GM21737 (cell line): ENCODE measurements at regions not wholly inside any gene's neighbourhood (a gene's known extent, or its start where the extent isn't known, plus 50 kb on each side); places are given as distances from the start of the nearest gene placed in this dataset.

Experiments
- ATAC-seq: cut with Tn5 transposase; IDR thresholded peaks from one replicate; pipeline ENCODE4 v1.9.1; 2021; ENCODE audit warnings: mild to moderate bottlenecking, moderate library complexity; ENCODE audit not compliant: unreplicated experiment

DNA sequence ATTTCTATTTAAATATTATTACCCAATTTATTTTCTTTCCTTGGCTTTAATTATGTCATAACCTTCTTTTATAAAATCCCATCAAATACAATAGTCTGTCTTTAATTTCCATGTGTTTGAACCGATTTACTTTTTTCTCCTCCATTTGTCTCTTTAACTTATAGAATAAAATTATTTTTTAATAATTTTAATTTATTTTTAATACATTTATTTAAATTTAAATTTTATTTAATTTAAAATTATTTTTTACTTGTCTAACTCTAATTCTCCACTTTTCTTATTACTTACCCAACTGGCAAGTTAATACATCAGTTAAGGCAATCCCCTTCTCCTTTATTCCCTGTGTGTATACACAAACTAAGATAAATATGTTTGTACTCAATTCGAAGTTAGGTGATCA lies 817.6 kb upstream of the NR2F2 start:
- ATAC-seq = no peak

DNA sequence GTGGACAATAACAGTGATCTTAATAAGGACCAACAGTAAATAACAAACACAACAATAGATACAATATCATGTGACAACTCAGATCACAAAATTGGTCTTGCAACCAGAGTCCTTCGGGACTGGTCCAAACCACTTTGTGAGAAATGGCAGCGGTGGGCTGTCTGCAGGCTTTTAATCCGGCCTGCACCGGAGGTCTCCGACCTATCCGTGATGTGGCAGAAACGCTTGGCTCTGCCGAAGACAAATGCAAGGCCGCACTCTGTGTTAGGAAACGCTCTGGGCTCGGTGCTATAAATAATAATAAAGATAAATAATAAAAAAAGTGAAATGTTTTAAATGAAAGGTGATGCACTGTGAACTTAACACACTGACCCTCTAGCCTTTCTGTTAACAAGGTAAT lies 810.6 kb upstream of the NR2F2 start:
- no peak for ATAC-seq

DNA sequence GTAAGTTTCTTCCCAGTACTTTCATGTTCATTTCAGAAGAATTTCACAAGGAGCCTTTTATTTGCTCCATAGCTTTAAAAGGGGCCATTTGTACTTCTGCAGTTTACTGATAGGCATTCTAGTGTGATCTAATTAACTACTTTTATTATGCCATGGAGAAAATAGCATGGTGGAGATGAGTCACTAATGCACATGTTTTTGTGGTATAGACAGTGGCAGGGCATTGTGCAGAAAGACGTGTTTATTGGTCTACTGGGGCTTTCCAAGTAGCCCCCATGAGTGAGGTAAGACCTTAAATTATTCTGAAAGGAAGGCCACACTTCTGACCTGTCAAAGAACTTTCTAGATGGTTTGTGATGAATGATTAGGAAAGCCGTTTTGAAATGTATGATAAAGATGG lies 810.0 kb upstream of the NR2F2 start:
- ATAC-seq = no peak

DNA sequence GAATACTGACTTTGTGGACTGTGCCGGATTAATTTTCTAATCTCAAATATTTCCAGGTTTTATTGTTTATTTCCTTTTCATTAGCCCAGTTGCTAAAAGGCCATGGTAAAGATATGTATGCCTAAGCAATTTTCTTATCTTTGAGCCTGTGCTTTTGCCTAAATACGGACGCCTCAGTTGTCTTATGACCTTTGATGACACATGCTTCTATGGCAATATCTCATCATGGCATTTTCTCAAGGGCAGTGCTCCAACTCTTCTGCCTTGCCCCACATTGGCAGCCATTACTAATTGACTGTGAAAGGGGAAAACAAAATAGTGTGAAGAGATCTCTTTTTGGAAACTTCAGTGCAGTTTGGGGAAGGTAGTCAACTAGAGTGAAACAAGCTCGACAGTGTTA lies 809.6 kb upstream of the NR2F2 start:
- no peak for ATAC-seq

GRCh38 chr15:95522533-95522932 lies 808.0 kb upstream of the NR2F2 start:
- ATAC-seq = no peak

- no peak for ATAC-seq
Observed at GRCh38 chr15:95528920-95529319, 801.6 kb upstream of the NR2F2 start.

DNA sequence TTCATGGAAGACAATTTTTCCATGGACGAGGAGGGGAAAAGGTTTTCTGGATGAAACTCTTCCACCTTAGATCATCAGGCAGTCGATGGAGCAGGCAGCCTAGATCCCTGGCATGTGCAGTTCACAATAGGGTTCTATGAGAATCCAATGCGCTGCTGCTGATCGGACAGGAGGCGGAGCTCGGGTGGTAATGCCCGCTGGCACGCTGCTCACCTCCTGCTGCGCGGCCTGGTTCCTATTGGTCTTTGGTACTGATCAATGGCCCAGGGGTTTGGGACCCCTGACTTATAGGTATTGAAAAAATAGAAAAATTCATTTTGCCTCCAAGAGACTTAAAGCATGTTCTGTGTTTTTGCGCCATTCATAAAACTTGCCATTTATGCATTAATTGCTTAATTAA lies 793.9 kb upstream of the NR2F2 start:
- no peak for ATAC-seq

DNA sequence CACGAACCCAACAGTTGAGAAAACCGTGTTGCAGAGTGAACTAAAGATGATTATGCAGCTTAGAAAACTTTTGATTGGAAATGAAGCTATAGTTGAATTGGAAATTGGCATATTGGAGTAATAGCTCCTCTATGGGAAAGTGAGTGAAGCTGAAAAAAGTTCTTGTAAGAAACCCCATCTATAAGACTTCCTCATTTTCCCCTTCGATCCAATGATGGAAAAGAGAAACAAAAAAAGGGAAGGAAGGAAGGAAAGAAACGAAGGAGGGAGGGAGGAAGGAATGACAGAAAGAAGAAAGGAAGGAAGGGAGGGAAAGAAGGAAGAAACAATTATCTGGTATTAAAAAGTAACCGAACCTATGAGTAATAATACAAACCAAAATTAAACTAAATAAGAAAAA lies 791.8 kb upstream of the NR2F2 start:
- no peak for ATAC-seq

DNA sequence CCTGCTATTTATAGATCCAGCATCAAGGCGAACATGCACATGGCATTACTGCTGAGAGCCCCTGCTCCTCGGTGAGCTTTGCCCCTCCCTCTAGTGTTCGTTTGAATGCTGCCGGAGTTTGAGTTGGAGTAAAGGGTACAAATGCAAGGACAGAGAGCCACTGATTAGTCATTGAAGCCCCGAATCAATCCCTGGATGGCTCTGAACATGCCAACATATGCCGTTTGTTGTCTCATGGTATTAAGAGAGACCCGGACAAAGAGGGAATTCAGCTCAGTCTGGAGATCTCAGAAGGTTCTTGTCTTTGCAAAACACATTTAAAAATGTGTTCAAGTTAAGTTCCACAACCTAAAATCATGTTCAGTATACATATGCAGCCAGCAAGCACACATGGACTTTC lies 789.2 kb upstream of the NR2F2 start:
- ATAC-seq = no peak

GRCh38 chr15:95549168-95549738 lies 781.2 kb upstream of the NR2F2 start:
- ATAC-seq = no peak

- no peak for ATAC-seq
Observed at GRCh38 chr15:95550702-95551101, 779.8 kb upstream of the NR2F2 start.

GRCh38 chr15:95556225-95556624 lies 774.3 kb upstream of the NR2F2 start:
- ATAC-seq = no peak

GRCh38 chr15:95556866-95557225 lies 773.7 kb upstream of the NR2F2 start:
- no peak for ATAC-seq

DNA sequence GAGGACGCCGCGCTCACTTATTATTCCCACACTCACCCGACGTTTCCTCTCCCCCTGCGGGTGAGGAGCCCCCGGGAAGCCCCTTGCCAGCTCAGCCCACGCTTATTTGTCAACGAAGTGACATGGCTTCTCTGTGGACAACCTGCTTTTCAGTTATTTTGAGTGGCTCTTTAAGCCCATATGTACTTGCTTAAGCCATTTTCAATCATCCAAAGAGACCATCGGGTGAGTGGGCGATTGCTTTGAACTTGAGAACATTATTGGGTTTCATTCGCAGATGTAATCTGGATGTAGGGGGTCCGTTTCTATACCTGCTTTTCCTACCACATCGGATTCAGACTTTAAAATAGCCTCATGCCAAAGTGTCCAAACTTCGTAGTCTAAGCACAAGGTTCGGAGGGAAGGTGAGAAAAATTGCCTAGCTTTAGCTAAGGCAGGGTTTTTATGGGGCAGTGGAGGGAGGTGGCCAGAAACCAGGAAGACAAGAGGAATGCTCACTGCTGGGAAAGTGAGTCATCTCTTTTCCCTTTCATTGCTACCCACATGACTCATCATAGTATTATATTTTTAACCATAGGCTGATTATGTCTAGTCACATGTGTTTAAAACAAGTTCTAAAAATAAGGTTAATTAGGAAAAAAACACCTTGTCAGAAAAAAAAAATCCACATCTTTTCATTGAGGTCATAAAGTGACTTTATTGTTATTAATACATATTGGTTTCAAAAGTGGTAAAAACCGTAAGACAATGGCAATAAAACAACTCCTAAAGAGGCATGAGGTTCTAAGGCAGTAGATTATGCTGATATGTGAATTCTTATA lies 773.1 kb upstream of the NR2F2 start:
- ATAC-seq = no peak

GRCh38 chr15:95558131-95558530 lies 772.4 kb upstream of the NR2F2 start:
- no peak for ATAC-seq

GRCh38 chr15:95558916-95559315 lies 771.6 kb upstream of the NR2F2 start:
- no peak for ATAC-seq

GRCh38 chr15:95559875-95560394 lies 770.6 kb upstream of the NR2F2 start:
- no peak for ATAC-seq

DNA sequence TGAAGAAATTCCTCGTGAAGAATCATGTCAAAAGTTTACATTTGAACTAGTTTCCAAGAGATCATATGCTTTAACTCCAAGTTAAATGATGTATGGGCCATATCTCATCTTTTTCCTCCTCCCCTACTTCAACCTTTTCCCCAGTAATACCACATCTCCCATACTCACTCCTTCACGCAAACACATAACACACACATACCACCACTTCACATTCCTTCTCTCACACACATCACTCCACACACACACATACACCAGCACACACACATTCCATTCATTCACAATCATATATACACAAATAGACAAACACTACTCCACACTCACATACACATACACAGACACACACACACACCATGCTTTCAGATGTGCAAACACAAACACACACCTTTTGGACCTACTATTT lies 769.0 kb upstream of the NR2F2 start:
- no peak for ATAC-seq

DNA sequence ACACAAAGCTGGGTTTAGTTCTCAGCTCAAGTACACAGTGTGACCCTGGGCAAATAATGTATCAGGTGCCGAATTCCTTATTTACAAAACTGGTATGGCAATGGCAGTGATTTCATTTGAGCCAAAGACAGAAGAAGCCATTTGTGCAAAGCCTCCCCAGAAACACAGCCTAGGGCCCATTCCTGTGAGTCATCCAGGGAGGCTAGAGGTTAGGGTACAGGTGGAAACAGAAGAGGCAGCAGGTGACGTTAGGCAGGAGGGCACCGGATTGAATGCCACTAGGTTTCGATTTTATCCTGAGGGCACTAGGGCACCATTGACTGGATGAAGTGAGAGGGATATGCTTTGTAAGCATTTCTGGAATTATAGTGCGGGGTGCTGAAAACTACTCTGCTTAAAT lies 766.9 kb upstream of the NR2F2 start:
- no peak for ATAC-seq

DNA sequence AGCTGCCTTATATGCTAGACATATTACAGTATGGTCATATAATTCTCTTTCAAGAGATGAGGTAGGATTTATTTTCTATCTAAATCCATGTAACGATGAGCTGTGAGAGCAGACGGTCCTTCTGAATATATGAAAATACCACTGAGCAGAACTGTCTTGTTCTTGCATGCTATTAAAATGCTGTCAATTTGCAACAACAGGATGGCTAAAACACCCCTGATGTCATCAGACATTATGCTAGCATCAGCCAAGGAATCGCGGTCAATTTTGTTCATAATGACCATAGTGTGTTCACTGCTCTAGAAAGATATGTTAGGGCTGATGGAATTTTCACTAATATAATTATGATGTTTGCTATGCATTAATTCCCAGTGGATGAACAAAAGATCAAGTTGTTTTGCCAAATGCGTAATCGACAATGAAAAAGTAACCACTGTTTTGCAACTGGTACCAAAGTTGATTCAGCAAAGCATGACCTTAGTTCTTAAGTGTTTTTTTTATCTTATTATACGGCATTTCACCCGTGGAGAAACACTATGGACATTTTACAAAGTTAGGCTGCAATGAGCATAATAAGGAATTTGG lies 765.4 kb upstream of the NR2F2 start:
- no peak for ATAC-seq

DNA sequence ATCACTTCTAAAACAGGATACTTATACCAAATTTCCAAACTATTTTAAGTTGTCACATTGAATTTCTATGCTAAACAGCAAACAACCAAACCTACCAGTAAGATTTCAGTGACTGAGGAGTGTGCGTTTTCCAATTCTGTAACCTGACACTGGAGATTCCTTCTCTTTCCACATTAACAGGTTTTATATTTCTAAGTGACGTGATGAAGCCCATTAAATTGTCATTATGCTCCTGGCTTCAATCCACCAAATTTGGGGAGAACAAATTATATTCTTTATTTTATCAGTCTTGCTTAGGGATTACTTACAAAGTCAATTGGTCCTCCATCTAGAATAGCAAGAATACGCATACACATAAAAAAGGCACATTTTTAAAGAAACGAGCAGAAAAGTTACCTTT lies 764.8 kb upstream of the NR2F2 start:
- no peak for ATAC-seq

DNA sequence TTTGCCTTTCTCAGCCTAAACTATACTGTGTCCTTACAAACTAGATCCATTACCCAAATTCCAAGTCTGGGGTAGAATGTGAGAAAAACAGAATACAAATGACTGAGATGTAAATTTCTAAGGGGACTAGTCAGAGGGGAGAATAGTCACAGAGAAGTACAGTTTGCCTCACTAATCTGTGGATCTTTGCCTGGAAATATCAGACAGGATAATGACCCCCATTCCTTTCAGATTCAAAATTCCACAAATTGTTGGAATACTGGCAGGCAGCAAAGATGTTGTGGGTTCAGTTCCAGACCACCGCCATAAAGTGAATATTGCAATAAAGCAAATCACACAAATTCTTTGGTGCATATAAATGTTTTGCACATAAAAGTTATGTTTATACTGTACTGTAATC lies 762.8 kb upstream of the NR2F2 start:
- ATAC-seq = no peak
